ENCODE measurements at regions not wholly inside any gene's neighbourhood (a gene's known extent, or its start where the extent isn't known, plus 50 kb on each side); places are given as distances from the start of the nearest gene placed in this dataset.

DNA sequence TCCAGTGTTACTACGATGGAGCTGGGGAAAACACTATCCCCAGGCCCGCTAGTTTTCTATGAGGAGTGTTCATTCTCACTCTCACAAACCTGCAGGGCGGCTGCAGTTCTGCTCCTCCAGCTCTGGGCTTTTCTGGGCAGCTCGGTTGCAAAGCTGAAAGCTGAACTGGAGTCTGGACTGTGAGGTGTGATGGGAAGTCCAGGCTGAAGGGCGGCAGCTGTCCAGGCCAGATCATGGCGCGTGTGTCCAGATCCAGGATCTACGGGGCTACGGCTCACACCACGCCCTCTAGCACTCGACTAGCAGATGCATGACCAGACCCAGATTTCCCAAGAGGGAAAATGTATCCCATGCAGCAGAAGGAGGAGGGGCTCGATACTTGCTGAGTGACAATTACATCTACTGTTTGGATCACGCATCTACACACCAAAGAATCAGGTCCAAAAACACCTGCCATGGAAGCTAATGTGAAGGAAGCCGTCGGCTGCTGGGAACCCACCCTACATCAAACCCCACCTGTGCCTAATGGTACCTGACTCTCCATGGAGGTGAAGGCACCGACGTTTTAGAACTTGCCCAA lies 555.0 kb downstream of the BRD1 start:
- TF ChIP-seq EZH2 (IDR thresholded peaks at IDR 0.05; ENCODE audit: insufficient read depth, poor library complexity, severe bottlenecking) (no peak), EZH2phosphoT487 (IDR thresholded peaks at IDR 0.05; ENCODE audit: insufficient read depth, low read depth) (no peak)
